Naive thymus-derived CD8-positive, alpha-beta T cell (primary cell): ENCODE measurements at regions not wholly inside any gene's neighbourhood (a gene's known extent, or its start where the extent isn't known, plus 50 kb on each side); places are given as distances from the start of the nearest gene placed in this dataset.

ENCODE experiments used
- ATAC-seq, 2 donors: fragments of 150-1000 bp; cut with Tn5 transposase in 1 of 2; sonication (Bioruptor Pico), chemical (Tn5 transposase) in 1 of 2; 1 replicate in 1 of 2; 2 replicates in 1 of 2; pipeline ENCODE4 v1.10.0; 2021; ENCODE audit warnings: mild to moderate bottlenecking in 2 of 2, moderate library complexity in 2 of 2
- POLR2A ChIA-PET: fragments of 350-600 bp; sonication (Branson Sonifier 250); formaldehyde crosslinking; loops from one replicate; lab custom pipeline; 2021; ENCODE audit warnings: antibody characterized with exemption; lab: Charles Lee
- DNase-seq, 10 donors: peaks; one replicate each; pipeline versions ENCODE4 v3.0.0 to v3.0.0-alpha.2; 2020 to 2022
- H3K27ac Mint-ChIP-seq, 10 donors: one replicate each; pipeline ENCODE4 v1.8.0; 2020 to 2022; ENCODE audit warnings: mild to moderate bottlenecking in 10 of 10, mixed read lengths in 10 of 10, moderate library complexity in 4 of 10, inconsistent platforms in 1 of 10
- H3K27me3 Mint-ChIP-seq, 5 donors: one replicate each; pipeline ENCODE4 v1.8.0; 2021 to 2022; ENCODE audit warnings: mixed read lengths in 5 of 5
- H3K36me3 Mint-ChIP-seq, 3 donors: one replicate each; pipeline ENCODE4 v1.8.0; 2020 to 2022; ENCODE audit warnings: mixed read lengths in 3 of 3, mild to moderate bottlenecking in 2 of 3, inconsistent platforms in 1 of 3
- H3K4me1 Mint-ChIP-seq, 4 donors: one replicate each; pipeline ENCODE4 v1.8.0; 2021 to 2022; ENCODE audit warnings: mixed read lengths in 4 of 4
- H3K4me3 Mint-ChIP-seq, 10 donors: one replicate each; pipeline ENCODE4 v1.8.0; 2020 to 2022; ENCODE audit warnings: mild to moderate bottlenecking in 10 of 10, mixed read lengths in 10 of 10, moderate library complexity in 6 of 10, inconsistent platforms in 1 of 10
- H3K9me3 Mint-ChIP-seq, 9 donors: one replicate each; pipeline ENCODE4 v1.8.0; 2020 to 2022; ENCODE audit warnings: mixed read lengths in 9 of 9, mild to moderate bottlenecking in 3 of 9, inconsistent platforms in 1 of 9, moderate library complexity in 1 of 9

DNA sequence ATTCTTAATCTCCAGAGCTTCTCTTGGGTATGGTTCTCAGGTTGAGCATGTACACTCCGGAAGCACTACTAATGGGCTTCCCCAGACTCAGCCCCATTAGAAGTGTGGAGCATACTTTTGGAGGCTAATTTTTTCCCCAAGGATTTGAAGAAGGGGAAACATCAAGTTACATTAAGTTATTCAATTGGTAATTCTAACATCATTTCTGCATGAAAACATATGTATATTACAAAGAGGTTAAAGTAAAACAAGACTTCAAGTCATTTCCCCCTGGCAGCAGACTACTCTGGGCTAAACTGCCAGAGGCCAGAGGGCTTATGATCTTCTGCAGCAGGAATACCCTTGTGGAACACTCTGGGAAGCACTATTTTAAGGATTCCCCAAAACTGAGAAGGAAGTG is 227.7 kb upstream of the STK17B start:
- no peak for ATAC-seq
- Mint-ChIP-seq H3K27ac (no peak overlapping the region), H3K9me3 (peaks cover 0 to 3% (median 0%) of the 10 kb centered on the region in 9 donors), H3K27me3 (peaks cover 0 to 3% (median 0%) of the 10 kb centered on the region in 5 donors), H3K4me1 (no peaks in the 10 kb centered on the region), H3K4me3 (no peak overlapping the region), H3K36me3 (no peaks in the 10 kb centered on the region)
- POLR2A ChIA-PET: no interaction called here
- no peak for DNase-seq

DNA sequence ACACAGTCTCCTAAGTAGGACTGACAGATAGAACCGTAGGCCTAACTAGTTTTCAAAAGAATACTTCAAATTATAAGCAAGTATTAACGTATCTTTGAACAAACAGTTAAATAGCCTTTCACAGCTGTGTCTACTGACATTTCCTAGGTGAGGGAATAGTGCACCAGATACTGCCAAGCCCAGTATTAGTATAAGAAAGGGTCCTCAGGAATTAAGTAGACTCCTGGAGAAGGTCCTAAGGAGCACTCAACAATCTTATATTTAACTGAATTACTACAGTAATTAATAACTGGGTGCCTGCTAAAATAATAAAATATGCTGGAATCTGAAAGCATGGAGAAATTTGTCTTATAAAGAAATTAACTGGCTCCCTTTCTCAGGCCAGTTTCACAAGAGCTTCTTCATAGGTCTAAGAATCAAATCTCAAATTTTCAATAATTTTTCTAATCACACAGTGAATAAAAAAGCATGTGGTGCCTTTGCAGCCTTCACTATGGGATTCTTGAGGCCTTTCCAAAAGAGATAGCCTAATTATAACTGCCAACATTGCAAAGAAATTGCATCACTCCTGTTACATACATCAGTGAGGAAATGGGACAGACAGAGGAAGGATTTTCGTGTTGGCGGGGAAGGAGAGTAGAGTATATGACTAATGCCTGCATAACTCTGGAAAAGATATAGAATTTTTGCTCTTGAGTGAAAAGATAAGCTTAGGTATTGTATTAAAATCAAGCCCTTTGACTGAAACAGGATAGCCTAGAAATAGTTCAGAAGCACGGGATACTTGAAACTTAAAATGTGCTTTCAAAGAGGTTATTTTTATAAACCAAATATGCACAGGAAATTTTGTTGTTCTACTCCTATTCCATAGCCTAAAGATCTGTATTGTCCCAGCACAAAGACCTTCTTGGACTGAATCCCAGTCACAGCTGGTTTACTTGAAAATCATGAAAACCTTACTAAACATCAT is 228.6 kb upstream of the STK17B start:
- POLR2A ChIA-PET: no interaction called here
- H3K4me1 Mint-ChIP-seq: no peaks in the 10 kb centered on the region
- DNase-seq (no peak), ATAC-seq (no peak)
- H3K27ac Mint-ChIP-seq: no peak overlapping the region
- H3K27me3 Mint-ChIP-seq: peaks cover 0 to 3% (median 0%) of the 10 kb centered on the region in 5 donors
- H3K9me3 Mint-ChIP-seq: no peaks in the 10 kb centered on the region
- no peaks in the 10 kb centered on the region for H3K36me3 Mint-ChIP-seq
- no peak overlapping the region for H3K4me3 Mint-ChIP-seq

DNA sequence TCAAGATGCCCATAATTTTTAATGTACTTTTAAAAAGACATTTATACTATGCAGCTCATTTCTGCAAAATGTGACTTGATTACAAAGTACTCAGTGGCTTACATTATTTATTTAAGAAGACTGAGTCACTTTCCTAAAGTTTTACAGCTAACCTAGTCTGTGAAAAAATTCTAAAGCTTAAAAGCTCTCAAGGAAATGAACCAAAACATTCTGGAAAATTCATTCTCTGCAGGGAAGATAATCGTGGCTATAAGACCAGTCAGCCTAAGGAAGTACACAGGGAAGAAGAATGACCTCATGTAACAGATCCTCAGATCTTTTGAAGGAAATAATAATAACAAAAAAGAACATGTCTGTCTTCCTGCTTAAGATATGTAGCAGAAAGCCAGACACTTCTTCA is 232.1 kb upstream of the STK17B start:
- peaks cover 0 to 5% (median 3%) of the 10 kb centered on the region in 5 donors for H3K27me3 Mint-ChIP-seq
- no peaks in the 10 kb centered on the region for H3K4me1 Mint-ChIP-seq
- H3K9me3 Mint-ChIP-seq: no peaks in the 10 kb centered on the region
- POLR2A ChIA-PET: no interaction called here
- ATAC-seq (no peak), DNase-seq (no peak)
- no peak overlapping the region for H3K27ac Mint-ChIP-seq
- no peak overlapping the region for H3K4me3 Mint-ChIP-seq
- no peaks in the 10 kb centered on the region for H3K36me3 Mint-ChIP-seq

DNA sequence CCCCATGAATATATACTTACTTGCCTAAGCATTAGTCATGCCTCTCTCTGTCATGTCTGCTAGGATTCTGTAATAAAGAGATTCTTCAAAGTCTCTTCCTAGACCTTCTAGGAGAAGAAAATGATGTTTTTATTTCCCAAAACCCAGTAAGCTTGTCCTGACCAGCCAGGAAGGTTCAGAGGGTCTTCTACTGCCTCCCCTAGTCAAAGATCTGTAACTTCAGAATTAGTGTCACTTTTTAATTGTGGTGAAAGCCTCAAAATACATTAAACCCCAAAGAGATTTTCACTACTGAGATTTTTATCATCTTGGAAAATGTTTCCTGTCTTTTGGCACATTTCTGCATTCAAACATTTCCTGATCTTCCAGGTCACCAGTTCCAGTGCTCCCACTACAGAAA is 232.9 kb upstream of the STK17B start:
- Mint-ChIP-seq H3K27ac (no peak overlapping the region), H3K36me3 (no peaks in the 10 kb centered on the region), H3K9me3 (no peaks in the 10 kb centered on the region), H3K4me1 (no peaks in the 10 kb centered on the region), H3K4me3 (no peak overlapping the region), H3K27me3 (peaks cover 0 to 8% (median 3%) of the 10 kb centered on the region in 5 donors)
- DNase-seq (no peak), ATAC-seq (no peak)
- POLR2A ChIA-PET: interaction anchor here (0.5 to 0.7 kb wide), 2 partner anchors 46 to 1647 kb away, joined by 3 to 4 read pairs; no protein-coding TSS in a partner anchor

DNA sequence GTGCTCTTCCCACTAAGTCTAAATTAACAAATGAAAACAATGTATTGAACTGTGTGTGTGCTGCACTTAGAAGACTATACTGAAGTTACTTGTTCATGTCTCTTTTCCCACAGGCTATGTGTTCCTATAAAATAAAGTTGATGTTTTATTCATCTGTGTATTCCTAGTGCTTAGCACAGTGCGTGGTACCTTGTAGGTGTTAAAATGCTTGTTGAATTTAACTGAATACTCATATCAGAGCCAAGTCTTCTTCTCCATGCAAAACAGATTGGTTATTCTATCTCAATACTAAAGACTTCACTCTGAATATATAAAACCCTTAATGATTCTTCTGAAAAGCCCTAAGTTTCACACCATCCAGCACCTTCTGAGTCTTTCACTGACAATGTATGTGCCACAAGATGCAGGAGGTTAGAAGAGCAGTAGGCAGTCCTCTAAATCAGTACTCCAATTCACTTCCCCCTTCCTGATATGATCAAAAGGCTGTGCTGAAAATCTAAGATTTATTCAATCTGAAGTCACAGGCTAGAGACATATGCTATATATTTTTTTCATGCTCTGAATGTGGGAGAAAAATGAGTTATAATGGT is 231.7 kb upstream of the CCDC150 start:
- ATAC-seq: no peak
- Mint-ChIP-seq H3K9me3 (no peaks in the 10 kb centered on the region), H3K4me3 (no peak overlapping the region), H3K4me1 (no peaks in the 10 kb centered on the region), H3K36me3 (peaks cover 0 to 3% (median 0%) of the 10 kb centered on the region in 3 donors), H3K27me3 (peaks cover 0 to 10% (median 6%) of the 10 kb centered on the region in 5 donors), H3K27ac (no peak overlapping the region)
- no peak for DNase-seq
- POLR2A ChIA-PET: no interaction called here

DNA sequence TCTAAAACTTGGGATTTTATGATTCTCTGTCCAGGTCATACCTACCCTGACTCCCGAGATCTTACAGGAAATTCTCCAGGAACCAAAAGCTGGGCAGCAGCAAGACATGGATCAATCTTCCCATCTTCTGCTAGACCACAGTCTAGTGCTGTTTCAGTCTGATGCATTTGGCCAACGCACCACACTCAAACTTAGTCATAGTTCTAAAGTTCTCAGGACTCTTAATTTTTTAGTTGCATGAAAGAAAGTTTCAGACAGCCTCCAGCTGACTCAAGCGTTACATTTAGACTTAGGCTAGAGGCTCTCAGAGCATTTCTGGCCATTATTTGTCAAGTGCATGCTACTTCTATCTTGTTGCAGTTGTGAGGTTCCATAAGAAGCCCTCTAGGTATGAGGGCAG is 230.1 kb upstream of the CCDC150 start:
- H3K36me3 Mint-ChIP-seq: peaks cover 0 to 3% (median 0%) of the 10 kb centered on the region in 3 donors
- POLR2A ChIA-PET: no interaction called here
- no peak overlapping the region for H3K4me3 Mint-ChIP-seq
- H3K27ac Mint-ChIP-seq: no peak overlapping the region
- peaks cover 0 to 10% (median 6%) of the 10 kb centered on the region in 5 donors for H3K27me3 Mint-ChIP-seq
- DNase-seq: no peak
- no peaks in the 10 kb centered on the region for H3K9me3 Mint-ChIP-seq
- ATAC-seq: no peak
- H3K4me1 Mint-ChIP-seq: peaks cover 0 to 8% (median 0%) of the 10 kb centered on the region in 4 donors

DNA sequence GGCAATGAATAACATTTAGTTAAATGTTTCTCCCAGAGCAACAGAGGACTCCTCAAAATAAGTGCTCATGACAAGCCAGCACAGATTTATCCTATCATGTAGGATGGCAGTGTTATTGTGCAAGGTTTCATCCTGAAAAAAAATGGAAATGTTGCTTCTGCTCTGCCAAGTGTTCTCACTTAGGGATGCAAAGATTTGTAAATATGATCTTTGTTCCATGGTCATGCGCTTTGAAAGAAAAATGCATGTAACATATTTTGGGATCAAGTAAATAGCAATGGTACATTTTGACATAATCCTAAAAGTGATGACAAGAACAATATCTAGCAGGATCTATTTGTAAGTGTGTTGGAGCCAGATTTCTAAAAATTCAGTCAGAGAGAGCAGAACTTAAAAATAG is 229.5 kb upstream of the CCDC150 start:
- Mint-ChIP-seq H3K9me3 (no peaks in the 10 kb centered on the region), H3K4me3 (no peak overlapping the region), H3K27me3 (peaks cover 0 to 10% (median 6%) of the 10 kb centered on the region in 5 donors), H3K27ac (no peak overlapping the region), H3K4me1 (peaks cover under 1 to 14% (median 4%) of the 10 kb centered on the region in 4 donors), H3K36me3 (peaks cover 0 to 3% (median 0%) of the 10 kb centered on the region in 3 donors)
- POLR2A ChIA-PET: no interaction called here
- DNase-seq: no peak
- no peak for ATAC-seq

DNA sequence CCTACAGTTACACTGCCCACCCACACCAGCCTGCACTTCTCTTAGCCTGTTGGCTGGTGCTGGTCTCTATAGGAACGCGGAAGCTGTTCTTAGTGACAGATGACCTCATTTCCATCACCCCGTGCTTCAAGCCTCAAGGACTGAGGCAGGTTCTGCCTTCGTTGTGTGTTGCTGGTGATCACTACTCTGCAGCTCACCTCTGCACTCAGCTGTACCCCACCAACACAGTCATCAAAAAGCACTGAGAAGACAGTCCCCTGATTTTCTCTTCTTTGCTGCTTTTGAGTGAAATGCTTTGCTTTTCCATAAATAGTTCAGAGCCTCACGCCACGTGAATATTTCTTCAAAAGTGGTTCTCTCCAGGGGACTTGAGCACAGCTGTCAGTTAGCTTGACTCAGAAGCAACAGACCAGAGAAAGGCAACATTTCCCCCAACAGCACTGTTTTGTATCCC is 225.7 kb upstream of the CCDC150 start:
- Mint-ChIP-seq H3K27ac (peak overlapping the region in 2 of 10 donors; percentile 8 to 35), H3K36me3 (peaks cover 0 to 3% (median 0%) of the 10 kb centered on the region in 3 donors), H3K4me1 (peaks cover 6 to 21% (median 12%) of the 10 kb centered on the region in 4 donors), H3K9me3 (no peaks in the 10 kb centered on the region), H3K4me3 (no peak overlapping the region), H3K27me3 (peaks cover 0 to 6% (median 2%) of the 10 kb centered on the region in 5 donors)
- POLR2A ChIA-PET: no interaction called here
- no peak for DNase-seq
- no peak for ATAC-seq

DNA sequence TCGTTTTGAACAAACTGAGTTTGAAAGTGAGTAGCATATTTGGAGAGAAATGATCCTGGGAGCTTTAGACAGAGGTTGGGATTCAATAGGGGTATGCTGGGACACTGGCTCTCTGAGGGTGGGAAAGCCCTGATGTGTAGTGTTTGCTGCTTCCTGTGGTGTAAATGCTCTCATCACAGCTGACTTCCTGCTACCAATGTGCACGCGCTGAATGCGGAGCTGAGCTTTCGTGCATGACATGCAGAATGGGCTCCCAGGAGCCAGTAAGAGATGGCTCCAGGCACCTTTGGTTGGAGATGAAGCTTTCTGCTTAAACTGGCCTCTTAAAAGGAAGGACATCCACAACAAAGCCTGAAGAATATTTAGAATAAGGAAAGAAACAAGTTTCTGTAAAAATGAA is 224.1 kb upstream of the CCDC150 start:
- Mint-ChIP-seq H3K9me3 (no peaks in the 10 kb centered on the region), H3K4me3 (peak overlapping the region; percentile 35 to 82 (median 69)), H3K27ac (peak overlapping the region in 4 of 10 donors; percentile 8 to 81 (median 56)), H3K4me1 (peaks cover 6 to 21% (median 12%) of the 10 kb centered on the region in 4 donors), H3K36me3 (peaks cover 0 to 3% (median 0%) of the 10 kb centered on the region in 3 donors), H3K27me3 (peaks cover 0 to 7% (median 2%) of the 10 kb centered on the region in 5 donors)
- POLR2A ChIA-PET: no interaction called here
- ATAC-seq (peak; percentile 37 to 78), DNase-seq (peak in 2 of 10 donors; percentile 2 to 5)

DNA sequence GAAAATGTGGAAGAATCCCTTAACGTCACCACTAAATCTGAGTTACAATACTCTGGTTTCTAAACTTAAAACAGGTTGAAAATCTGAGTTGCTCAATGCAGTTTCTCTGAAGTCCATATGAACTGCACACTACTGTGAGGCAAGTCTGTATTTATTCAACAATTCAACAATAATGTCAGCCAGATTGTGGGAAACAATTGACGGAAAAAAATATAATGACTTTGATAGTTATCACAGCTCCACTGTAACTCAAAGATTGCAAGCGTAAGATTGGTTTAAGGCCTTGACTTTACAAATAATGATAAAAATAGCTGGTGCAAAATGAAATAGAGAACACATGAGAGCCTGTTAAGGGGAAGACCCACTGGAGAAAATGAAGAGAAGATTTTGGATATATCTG is 219.4 kb upstream of the CCDC150 start:
- POLR2A ChIA-PET: no interaction called here
- peaks cover 0 to 1% (median 0%) of the 10 kb centered on the region in 3 donors for H3K36me3 Mint-ChIP-seq
- no peak for ATAC-seq

DNA sequence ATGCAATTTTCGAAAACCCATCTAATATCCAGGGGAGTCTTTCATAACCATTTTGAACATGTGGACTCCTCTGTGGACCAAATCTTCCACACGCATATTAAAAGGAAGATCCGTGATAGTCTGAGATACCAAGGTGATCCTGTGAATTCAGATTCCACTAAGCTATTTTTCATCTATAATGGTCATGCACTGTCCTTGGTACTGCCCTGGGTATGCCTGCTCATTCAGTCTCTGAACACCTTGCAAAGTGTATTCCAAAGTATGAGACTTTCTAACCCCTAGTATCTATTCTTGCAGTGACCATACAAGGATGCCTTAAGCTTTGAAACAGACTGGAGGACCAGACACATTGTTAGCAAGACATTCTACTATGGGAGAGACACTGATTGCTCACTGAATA is 217.6 kb upstream of the CCDC150 start:
- ATAC-seq: no peak
- POLR2A ChIA-PET: no interaction called here

More for the DNA sequence above, 219.4 kb upstream of the CCDC150 start:
- Mint-ChIP-seq H3K9me3 (no peaks in the 10 kb centered on the region), H3K4me1 (peaks cover 4 to 8% (median 6%) of the 10 kb centered on the region in 4 donors), H3K27me3 (peaks cover 0 to 7% (median 2%) of the 10 kb centered on the region in 5 donors), H3K27ac (no peak overlapping the region), H3K4me3 (no peak overlapping the region)
- no peak for DNase-seq

DNA sequence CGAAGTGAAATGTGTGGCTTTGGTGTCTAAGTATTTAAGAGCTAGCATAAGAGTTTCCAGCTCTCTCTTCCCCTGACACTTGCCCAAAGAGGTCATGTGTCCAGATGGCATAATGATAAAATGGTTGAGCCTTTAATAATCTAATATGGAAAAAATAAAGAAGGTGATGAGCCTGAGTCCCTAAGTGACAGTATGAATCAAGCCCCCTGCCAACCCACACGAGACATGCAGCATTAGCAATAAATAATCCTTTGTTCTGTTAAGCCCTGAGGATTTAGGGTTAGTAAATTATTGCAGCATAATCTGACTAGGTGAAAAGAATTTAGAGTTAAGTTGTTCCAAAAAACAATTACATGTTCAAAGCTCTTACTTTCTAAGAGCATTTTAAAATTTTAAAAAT is 217.2 kb upstream of the CCDC150 start:
- no peak for DNase-seq

More for the DNA sequence above, 217.6 kb upstream of the CCDC150 start:
- no peak overlapping the region for H3K4me3 Mint-ChIP-seq
- DNase-seq: no peak
- H3K36me3 Mint-ChIP-seq: peaks cover 0 to 6% (median 0%) of the 10 kb centered on the region in 3 donors
- H3K27me3 Mint-ChIP-seq: peaks cover 0 to 7% (median 2%) of the 10 kb centered on the region in 5 donors
- H3K9me3 Mint-ChIP-seq: peaks cover 0 to 3% (median 0%) of the 10 kb centered on the region in 9 donors
- no peaks in the 10 kb centered on the region for H3K4me1 Mint-ChIP-seq
- no peak overlapping the region for H3K27ac Mint-ChIP-seq

More for the DNA sequence above, 217.2 kb upstream of the CCDC150 start:
- Mint-ChIP-seq H3K4me3 (no peak overlapping the region), H3K9me3 (peaks cover 0 to 3% (median 0%) of the 10 kb centered on the region in 9 donors), H3K27me3 (peaks cover 0 to 7% (median 2%) of the 10 kb centered on the region in 5 donors), H3K36me3 (peaks cover 0 to 6% (median 0%) of the 10 kb centered on the region in 3 donors), H3K27ac (no peak overlapping the region), H3K4me1 (no peaks in the 10 kb centered on the region)
- POLR2A ChIA-PET: no interaction called here
- no peak for ATAC-seq
